SK-N-SH (cell line): ENCODE measurements at regions not wholly inside any gene's neighbourhood (a gene's known extent, or its start where the extent isn't known, plus 50 kb on each side); places are given as distances from the start of the nearest gene placed in this dataset.
"Not testable (repeated sequence)": the region's sequence is repeated elsewhere in the genome, so short reads cannot be mapped to it uniquely, and the experiment has no call there.

Source experiments
- CTCF ChIP-seq: fragments of 200-600 bp; sonication (generic); IDR thresholded peaks from 2 replicates; pipeline ENCODE4 v1.6.1; 2017; ENCODE audit warnings: antibody characterized with exemption, mild to moderate bottlenecking, moderate library complexity
- EZH2phosphoT487 ChIP-seq: fragments of 200-600 bp; sonication (generic); IDR thresholded peaks from 2 replicates; pipeline ENCODE4 v1.6.1; 2017; ENCODE audit warnings: low read depth, mixed run types, mild to moderate bottlenecking, antibody characterized with exemption, moderate library complexity, borderline replicate concordance
- TAF1 ChIP-seq: IDR thresholded peaks from 2 replicates; pipeline ENCODE4 v1.6.1; 2012; ENCODE audit warnings: low read depth, mild to moderate bottlenecking, low read length, moderate library complexity, borderline replicate concordance

- not testable (repeated sequence) for TF ChIP-seq CTCF, EZH2phosphoT487, TAF1
Observed at GRCh38 chr7:7011241-7011640, 171.1 kb upstream of the C1GALT1 start.
